SK-N-SH (cell line): ENCODE measurements at regions not wholly inside any gene's neighbourhood (a gene's known extent, or its start where the extent isn't known, plus 50 kb on each side); places are given as distances from the start of the nearest gene placed in this dataset.

ENCODE experiments used
- CTCF ChIA-PET: fragments of 300-600, 350-600 bp; formaldehyde crosslinking; extraction: SDS; loops from one replicate; lab custom pipeline; 2021; lab: Yijun Ruan, JAX
- POLR2A ChIA-PET: fragments of 350-600 bp; sonication (Branson Sonifier 250); formaldehyde crosslinking; extraction: SDS; loops from one replicate; lab custom pipeline; 2020; ENCODE audit warnings: antibody characterized with exemption, inconsistent platforms; lab: Yijun Ruan, JAX
- DNase-seq: peaks from one replicate; pipeline ENCODE4 v3.0.0; 2012
- H2AFZ ChIP-seq: fragments of 200-600 bp; sonication (generic); 2 replicates; pipeline ENCODE4 v1.8.1; 2016; ENCODE audit warnings: antibody characterized with exemption, mild to moderate bottlenecking, low read depth
- H3F3A ChIP-seq: fragments of 200-600 bp; sonication (generic); replicated peaks from 2 replicates; pipeline ENCODE3; 2016; ENCODE audit warnings: antibody characterized with exemption, mild to moderate bottlenecking; ENCODE audit not compliant: insufficient read depth
- H3K27ac ChIP-seq, 2 experiments: fragments of 200-500 bp in 1 of 2; fragments of 200-600 bp in 1 of 2; sonication (Bioruptor generic) in 1 of 2; sonication (generic), shearing (Covaris generic) in 1 of 2; 2 replicates each; pipeline versions ENCODE4 v1.5.1 to v1.6.1; 2014 to 2016; ENCODE audit warnings: low read depth in 2 of 2, inconsistent platforms in 1 of 2, low read length in 1 of 2, mild to moderate bottlenecking in 1 of 2, mixed read lengths in 1 of 2
- H3K27me3 ChIP-seq: fragments of 200-600 bp; sonication (generic), shearing (Covaris generic); 2 replicates; pipeline ENCODE4 v1.6.1; 2016; ENCODE audit warnings: mixed run types; ENCODE audit not compliant: insufficient read depth
- H3K36me3 ChIP-seq, 2 experiments: fragments of 200-500 bp in 1 of 2; fragments of 200-600 bp in 1 of 2; sonication (Bioruptor generic) in 1 of 2; sonication (generic) in 1 of 2; replicated peaks in 1 of 2; 2 replicates each; pipeline versions ENCODE3 to v1.5.1; 2014 to 2016; ENCODE audit warnings: low read length in 1 of 2, mild to moderate bottlenecking in 1 of 2; ENCODE audit not compliant: insufficient read depth in 2 of 2, control insufficient read depth in 1 of 2
- H3K4me1 ChIP-seq, 2 experiments: fragments of 200-500 bp in 1 of 2; fragments of 200-600 bp in 1 of 2; sonication (Bioruptor generic) in 1 of 2; sonication (generic), shearing (Covaris generic) in 1 of 2; 2 replicates each; pipeline versions ENCODE4 v1.5.1 to v1.6.1; 2014 to 2016; ENCODE audit warnings: low read depth in 1 of 2, low read length in 1 of 2, mixed run types in 1 of 2; ENCODE audit not compliant: insufficient read depth in 2 of 2, control insufficient read depth in 1 of 2
- H3K4me2 ChIP-seq: fragments of 200-600 bp; sonication (generic), shearing (Covaris generic); 2 replicates; pipeline ENCODE4 v1.6.1; 2017; ENCODE audit warnings: mixed run types
- H3K4me3 ChIP-seq, 2 experiments: fragments of 200-500 bp in 1 of 2; fragments of 200-600 bp in 1 of 2; sonication (Bioruptor generic) in 1 of 2; sonication (generic), shearing (Covaris generic) in 1 of 2; 2 replicates each; pipeline versions ENCODE4 v1.5.1 to v1.8.1; 2014 to 2016; ENCODE audit warnings: low read depth in 2 of 2, inconsistent platforms in 1 of 2, low read length in 1 of 2, mild to moderate bottlenecking in 1 of 2, mixed read lengths in 1 of 2, moderate library complexity in 1 of 2
- H3K79me2 ChIP-seq: fragments of 200-600 bp; sonication (generic); 2 replicates; pipeline ENCODE4 v1.8.1; 2017; ENCODE audit warnings: mild to moderate bottlenecking; ENCODE audit not compliant: insufficient read depth
- H3K9ac ChIP-seq: fragments of 200-600 bp; sonication (generic); 2 replicates; pipeline ENCODE4 v1.6.1; 2017; ENCODE audit warnings: mixed run types
- H3K9me2 ChIP-seq: fragments of 200-600 bp; sonication (generic); 2 replicates; pipeline ENCODE4 v1.6.1; 2017; ENCODE audit warnings: mixed run types
- H3K9me3 ChIP-seq: fragments of 200-600 bp; sonication (generic); 2 replicates; pipeline ENCODE4 v1.6.1; 2017; ENCODE audit warnings: mixed run types, mild to moderate bottlenecking, moderate library complexity
- H4K20me1 ChIP-seq: fragments of 200-600 bp; sonication (generic); 2 replicates; pipeline ENCODE4 v1.6.1; 2017; ENCODE audit warnings: mild to moderate bottlenecking, mixed run types; ENCODE audit not compliant: insufficient read depth
- ELF1 ChIP-seq: IDR thresholded peaks from 2 replicates; pipeline ENCODE4 v1.4.0; 2012
- EP300 ChIP-seq, 2 experiments: IDR thresholded peaks; 2 replicates each; pipeline versions ENCODE4 v1.4.0 to v1.6.1; 2012; ENCODE audit warnings: borderline replicate concordance in 1 of 2, low read depth in 1 of 2, low read length in 1 of 2
- EZH2phosphoT487 ChIP-seq: fragments of 200-600 bp; sonication (generic); IDR thresholded peaks from 2 replicates; pipeline ENCODE4 v1.6.1; 2017; ENCODE audit warnings: low read depth, mixed run types, mild to moderate bottlenecking, antibody characterized with exemption, moderate library complexity, borderline replicate concordance
- GABPA ChIP-seq: IDR thresholded peaks from 2 replicates; pipeline ENCODE4 v1.4.0; 2012; ENCODE audit warnings: low read depth, mild to moderate bottlenecking
- GATA2 ChIP-seq: sonication (generic); formaldehyde crosslinking; IDR thresholded peaks from 2 replicates; pipeline ENCODE4 v1.5.0; 2020; ENCODE audit warnings: mild to moderate bottlenecking, missing genetic modification reagents
- MAX ChIP-seq: IDR thresholded peaks from 2 replicates; pipeline ENCODE4 v1.4.0; 2012; ENCODE audit warnings: low read depth
- MXI1 ChIP-seq: IDR thresholded peaks from 2 replicates; pipeline ENCODE4 v1.6.1; 2012; ENCODE audit warnings: mild to moderate bottlenecking, low read depth, low read length, improper control_type of control experiment
- PBX3 ChIP-seq: IDR thresholded peaks from 2 replicates; pipeline ENCODE4; 2012
- REST ChIP-seq: IDR thresholded peaks from 2 replicates; pipeline ENCODE4 v1.6.1; 2012; ENCODE audit warnings: mild to moderate bottlenecking, low read depth, low read length, moderate library complexity
- RFX5 ChIP-seq: IDR thresholded peaks from 2 replicates; pipeline ENCODE4 v1.6.1; 2012; ENCODE audit warnings: mild to moderate bottlenecking, improper control_type of control experiment, low read length
- SIN3A ChIP-seq: IDR thresholded peaks from 2 replicates; pipeline ENCODE4 v1.6.1; 2012; ENCODE audit warnings: low read depth, mild to moderate bottlenecking, low read length, moderate library complexity, borderline replicate concordance
- TAF1 ChIP-seq: IDR thresholded peaks from 2 replicates; pipeline ENCODE4 v1.6.1; 2012; ENCODE audit warnings: low read depth, mild to moderate bottlenecking, low read length, moderate library complexity, borderline replicate concordance
- USF1 ChIP-seq: IDR thresholded peaks from 2 replicates; pipeline ENCODE4 v1.4.0; 2012; ENCODE audit warnings: low read depth, borderline replicate concordance
- USF2 ChIP-seq: fragments of 150-350 bp; IDR thresholded peaks from 2 replicates; pipeline ENCODE4 v1.6.1; 2017; ENCODE audit warnings: antibody characterized with exemption, low read length, low read depth, borderline replicate concordance
- YY1 ChIP-seq: IDR thresholded peaks from 2 replicates; pipeline ENCODE4 v1.4.0; 2012; ENCODE audit warnings: low read depth, mild to moderate bottlenecking
- WGBS: methylation state at CpG from one replicate; pipeline ENCODE4 v1.1.6; 2017; ENCODE audit warnings: low lambda C conversion rate; 5-methylcytosine and 5-hydroxymethylcytosine counted together

- TF ChIP-seq GATA2 (CRISPR knock-in tag) (no peak), RFX5 (no peak), USF1 (no peak), USF2 (no peak)
- TF ChIP-seq, all 33 proteins: peak for 0
Observed at GRCh38 chr2:121828281-121828731, 72.9 kb downstream of the TSN start (continued).

- Histone ChIP-seq H3K4me1 (no peaks in the 10 kb centered on the region), H4K20me1 (no peaks in the 10 kb centered on the region), H3K9me3 (no peaks in the 10 kb centered on the region), H3K27me3 (no peaks in the 10 kb centered on the region), H3K9me2 (no peaks in the 10 kb centered on the region), H3K79me2 (no peaks in the 10 kb centered on the region), H3K4me3 (no peak overlapping the region), H2AFZ (no peak overlapping the region), H3K9ac (no peak overlapping the region), H3K4me2 (no peak overlapping the region), H3K36me3 (no peaks in the 10 kb centered on the region), H3K27ac (no peak overlapping the region), H3F3A (no peaks in the 10 kb centered on the region)
- no peak for TF ChIP-seq ELF1
- TF ChIP-seq SIN3A: no peak
- no peak for TF ChIP-seq GATA2 (CRISPR knock-in tag)
- no peak for TF ChIP-seq PBX3
- no peak for TF ChIP-seq EZH2phosphoT487
- no peak for TF ChIP-seq YY1
- TF ChIP-seq USF1: no peak
- no peak for TF ChIP-seq MAX
- no peak for TF ChIP-seq MXI1
- CTCF ChIA-PET: no interaction called here
- WGBS: 35% methylated on average over 1 of the region's 1 CpG
- POLR2A ChIA-PET: no interaction called here
- DNase-seq: no peak
Observed at GRCh38 chr2:121830809-121831208, 75.4 kb downstream of the TSN start.

GRCh38 chr2:121831841-121832240 lies 76.4 kb downstream of the TSN start:
- Histone ChIP-seq H2AFZ (no peak overlapping the region), H3F3A (no peaks in the 10 kb centered on the region), H3K27me3 (no peaks in the 10 kb centered on the region; the same call in 1 of the 2 replicates), H3K9me2 (no peaks in the 10 kb centered on the region), H4K20me1 (no peaks in the 10 kb centered on the region), H3K4me2 (no peak overlapping the region), H3K79me2 (no peaks in the 10 kb centered on the region), H3K4me3 (no peak overlapping the region), H3K27ac (no peak overlapping the region), H3K36me3 (no peaks in the 10 kb centered on the region), H3K9me3 (no peaks in the 10 kb centered on the region), H3K4me1 (no peaks in the 10 kb centered on the region; a peak in 1 of 4 replicates), H3K9ac (no peak overlapping the region)
- no peak for DNase-seq
- ChIA-PET POLR2A (interaction anchor here (0.6 kb wide), 1 partner anchor 74 kb away, joined by 3 read pairs; no protein-coding TSS in a partner anchor), CTCF (interaction anchor here (1.2 kb wide), 1 partner anchor 66 kb away, joined by 4 read pairs; no protein-coding TSS in a partner anchor)
- TF ChIP-seq ELF1 (no peak), MXI1 (no peak), GABPA (no peak), REST (no peak), EP300 (IDR thresholded peaks at IDR 0.05; ENCODE audit: borderline replicate concordance in 1 of 2, low read depth in 1 of 2, low read length in 1 of 2) (no peak), TAF1 (no peak), USF2 (no peak)
- 43% methylated on average over 9 of the region's 9 CpGs for WGBS
